Osteoblast (primary cell): ENCODE measurements at regions not wholly inside any gene's neighbourhood (a gene's known extent, or its start where the extent isn't known, plus 50 kb on each side); places are given as distances from the start of the nearest gene placed in this dataset.

Experiments used
- DNase-seq: peaks from one replicate; pipeline ENCODE4 v3.0.0; 2011; ENCODE audit warnings: low spot score, mixed read lengths; ENCODE audit not compliant: insufficient read length; ENCODE audit errors: missing footprints
- H2AFZ ChIP-seq: 2 replicates; pipeline ENCODE4 v1.6.0; 2011; ENCODE audit warnings: mild to moderate bottlenecking, low read length
- H3K27ac ChIP-seq: 2 replicates; pipeline ENCODE4 v1.5.1; 2011; ENCODE audit warnings: mild to moderate bottlenecking, low read depth, low read length, moderate library complexity
- H3K27me3 ChIP-seq: 2 replicates; pipeline ENCODE4 v1.6.0; 2012; ENCODE audit warnings: mild to moderate bottlenecking, control low read depth, inconsistent platforms, low read length, moderate library complexity; ENCODE audit not compliant: insufficient read depth
- H3K36me3 ChIP-seq: 2 replicates; pipeline ENCODE4 v1.5.1; 2011; ENCODE audit warnings: mild to moderate bottlenecking, low read length, control low read depth, moderate library complexity; ENCODE audit not compliant: insufficient read depth
- H3K4me1 ChIP-seq: 2 replicates; pipeline ENCODE4 v1.5.1; 2011; ENCODE audit warnings: mild to moderate bottlenecking, low read length, control low read depth, moderate library complexity; ENCODE audit not compliant: insufficient read depth
- H3K4me2 ChIP-seq: 2 replicates; pipeline ENCODE4 v1.6.0; 2011; ENCODE audit warnings: mild to moderate bottlenecking, low read length; ENCODE audit not compliant: insufficient read depth
- H3K4me3 ChIP-seq: fragments of 200-600 bp; sonication (generic); 3 replicates; pipeline ENCODE4 v1.5.1; 2012; ENCODE audit warnings: mild to moderate bottlenecking, low read length, inconsistent platforms; ENCODE audit not compliant: insufficient read depth
- H3K79me2 ChIP-seq: 2 replicates; pipeline ENCODE4 v1.6.0; 2012; ENCODE audit warnings: mild to moderate bottlenecking, low read length, control low read depth, inconsistent platforms; ENCODE audit not compliant: insufficient read depth
- H3K9me3 ChIP-seq: 2 replicates; pipeline ENCODE4 v1.5.1; 2011; ENCODE audit warnings: low read depth, low read length, control low read depth
- H4K20me1 ChIP-seq: 2 replicates; pipeline ENCODE4 v1.6.0; 2012; ENCODE audit warnings: mild to moderate bottlenecking, low read length, control low read depth; ENCODE audit not compliant: insufficient read depth
- TF ChIP-seq, protein P1 (sequence below): IDR thresholded peaks from 2 replicates; pipeline ENCODE4 v1.5.1; 2011; ENCODE audit warnings: mild to moderate bottlenecking, low read depth, low read length, moderate library complexity; ENCODE audit errors: extremely low read depth

DNA sequence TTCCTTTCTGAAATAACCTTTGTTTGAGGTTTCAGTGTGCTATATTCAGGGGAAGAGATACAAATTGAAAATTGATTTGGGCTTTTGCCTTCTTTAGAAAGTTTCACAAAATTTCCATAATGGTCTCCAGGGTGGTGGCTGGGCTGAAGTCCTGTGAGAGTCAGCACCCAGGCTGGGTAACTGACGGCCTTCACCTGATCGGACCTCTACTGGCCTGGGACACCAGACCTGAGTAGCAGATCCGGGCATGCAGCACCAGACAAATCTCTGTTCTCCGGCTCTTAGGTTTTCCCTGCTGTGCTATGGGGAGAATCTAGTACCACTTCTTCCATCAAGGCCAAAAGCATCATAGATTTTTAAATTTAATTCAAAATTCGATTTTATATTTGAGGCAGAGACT lies 133.0 kb upstream of the LMCD1 start:
- no peaks in the 10 kb centered on the region for H3K9me3 ChIP-seq
- H3K79me2 ChIP-seq, result no peaks in the 10 kb centered on the region
- peaks cover 8% of the 10 kb centered on the region for H4K20me1 ChIP-seq
- TF ChIP-seq, protein P1, sequence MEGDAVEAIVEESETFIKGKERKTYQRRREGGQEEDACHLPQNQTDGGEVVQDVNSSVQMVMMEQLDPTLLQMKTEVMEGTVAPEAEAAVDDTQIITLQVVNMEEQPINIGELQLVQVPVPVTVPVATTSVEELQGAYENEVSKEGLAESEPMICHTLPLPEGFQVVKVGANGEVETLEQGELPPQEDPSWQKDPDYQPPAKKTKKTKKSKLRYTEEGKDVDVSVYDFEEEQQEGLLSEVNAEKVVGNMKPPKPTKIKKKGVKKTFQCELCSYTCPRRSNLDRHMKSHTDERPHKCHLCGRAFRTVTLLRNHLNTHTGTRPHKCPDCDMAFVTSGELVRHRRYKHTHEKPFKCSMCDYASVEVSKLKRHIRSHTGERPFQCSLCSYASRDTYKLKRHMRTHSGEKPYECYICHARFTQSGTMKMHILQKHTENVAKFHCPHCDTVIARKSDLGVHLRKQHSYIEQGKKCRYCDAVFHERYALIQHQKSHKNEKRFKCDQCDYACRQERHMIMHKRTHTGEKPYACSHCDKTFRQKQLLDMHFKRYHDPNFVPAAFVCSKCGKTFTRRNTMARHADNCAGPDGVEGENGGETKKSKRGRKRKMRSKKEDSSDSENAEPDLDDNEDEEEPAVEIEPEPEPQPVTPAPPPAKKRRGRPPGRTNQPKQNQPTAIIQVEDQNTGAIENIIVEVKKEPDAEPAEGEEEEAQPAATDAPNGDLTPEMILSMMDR, result no peak
- H2AFZ ChIP-seq, result no peak overlapping the region
- no peak overlapping the region for H3K27ac ChIP-seq
- H3K4me2 ChIP-seq, result no peak overlapping the region
- H3K27me3 ChIP-seq, result peaks cover 24% of the 10 kb centered on the region
- DNase-seq, result no peak
- no peaks in the 10 kb centered on the region for H3K36me3 ChIP-seq
- H3K4me3 ChIP-seq, result no peak overlapping the region
- H3K4me1 ChIP-seq, result peaks cover 17% of the 10 kb centered on the region

DNA sequence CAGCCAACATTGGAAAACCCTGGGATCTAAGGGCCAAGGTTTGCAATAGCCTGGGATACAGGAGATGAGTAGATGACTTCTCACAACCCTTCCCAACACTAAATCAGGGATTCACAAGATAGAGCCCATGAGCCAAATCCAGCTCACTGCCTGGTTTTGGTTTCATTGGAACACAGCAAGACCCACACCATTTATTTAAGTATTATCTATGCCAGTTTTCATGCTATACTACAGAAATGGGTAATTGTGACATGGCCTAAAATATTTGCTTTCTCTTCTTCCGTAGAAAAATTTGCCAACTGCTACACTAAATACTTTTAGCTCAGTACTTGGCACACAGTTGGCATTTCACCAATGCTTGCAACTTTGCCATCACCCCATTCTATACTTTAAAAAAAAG lies 132.0 kb upstream of the LMCD1 start:
- Histone ChIP-seq H3K27me3 (peaks cover 31% of the 10 kb centered on the region), H3K4me1 (peaks cover 17% of the 10 kb centered on the region), H3K4me2 (no peak overlapping the region), H4K20me1 (peaks cover 8% of the 10 kb centered on the region), H3K27ac (no peak overlapping the region), H3K79me2 (no peaks in the 10 kb centered on the region), H2AFZ (no peak overlapping the region), H3K9me3 (no peaks in the 10 kb centered on the region), H3K36me3 (no peaks in the 10 kb centered on the region), H3K4me3 (no peak overlapping the region)
- DNase-seq, result no peak
- TF ChIP-seq, protein P1, result no peak

DNA sequence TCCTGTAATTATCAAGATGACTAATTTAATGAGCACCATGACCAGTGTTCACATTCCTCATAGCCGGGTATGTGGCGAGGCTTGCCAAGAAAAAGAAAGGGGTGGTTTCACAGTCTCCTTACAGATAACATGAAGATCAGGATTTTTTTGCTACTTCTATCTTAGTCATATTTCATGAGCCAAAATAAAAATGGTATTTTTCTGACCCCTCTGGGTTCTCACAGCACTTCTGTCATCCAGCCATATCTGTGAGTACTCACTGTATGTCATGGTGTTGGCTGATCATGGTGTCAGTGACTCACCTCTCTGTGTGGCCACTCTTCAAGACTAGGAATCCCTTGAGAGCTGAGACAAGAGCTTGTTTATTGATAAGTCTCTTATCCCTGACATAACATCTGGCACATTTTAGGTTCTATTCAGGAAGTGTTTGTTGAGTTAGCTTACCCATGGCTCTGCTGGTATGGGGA lies 130.5 kb upstream of the LMCD1 start:
- no peaks in the 10 kb centered on the region for H3K36me3 ChIP-seq
- peaks cover 38% of the 10 kb centered on the region for H3K27me3 ChIP-seq
- TF ChIP-seq, protein P1, result no peak
- H3K27ac ChIP-seq, result no peak overlapping the region
- no peak overlapping the region for H3K4me3 ChIP-seq
- H4K20me1 ChIP-seq, result peaks cover 8% of the 10 kb centered on the region
- no peaks in the 10 kb centered on the region for H3K9me3 ChIP-seq
- peak overlapping the region; percentile 33 for H3K4me2 ChIP-seq
- no peak overlapping the region for H2AFZ ChIP-seq
- no peaks in the 10 kb centered on the region for H3K79me2 ChIP-seq
- peak; percentile 74 for DNase-seq
- H3K4me1 ChIP-seq, result peaks cover 17% of the 10 kb centered on the region

DNA sequence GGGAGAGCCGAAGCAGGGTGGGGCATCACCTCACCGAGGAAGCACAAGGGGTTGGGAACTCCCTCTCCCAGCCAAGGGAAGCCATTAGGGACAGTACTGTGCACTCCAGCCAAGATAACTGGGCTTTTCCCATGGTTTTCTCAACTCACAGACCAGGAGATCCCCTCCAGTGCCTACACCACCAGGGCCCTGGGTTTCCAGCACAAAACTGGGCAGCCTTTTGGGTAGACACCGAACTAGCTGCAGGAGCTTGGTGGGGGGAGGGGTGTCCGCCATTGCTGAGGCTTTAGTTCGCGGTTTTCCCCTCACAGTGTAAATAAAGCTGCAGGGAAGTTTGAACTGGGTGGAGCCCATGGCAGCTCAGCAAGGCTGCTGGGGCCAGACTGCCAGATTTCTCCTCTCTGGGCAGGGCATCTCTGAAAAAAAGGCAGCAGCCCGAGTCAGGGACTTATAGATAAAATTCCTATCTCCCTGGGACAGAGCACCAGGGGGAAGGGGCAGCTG lies 129.6 kb upstream of the LMCD1 start:
- DNase-seq, result no peak
- H2AFZ ChIP-seq, result no peak overlapping the region
- H3K27ac ChIP-seq, result no peak overlapping the region
- H3K4me2 ChIP-seq, result no peak overlapping the region
- H3K9me3 ChIP-seq, result no peaks in the 10 kb centered on the region
- peaks cover 8% of the 10 kb centered on the region for H4K20me1 ChIP-seq
- peaks cover 35% of the 10 kb centered on the region for H3K27me3 ChIP-seq
- peaks cover 17% of the 10 kb centered on the region for H3K4me1 ChIP-seq
- H3K4me3 ChIP-seq, result no peak overlapping the region
- no peaks in the 10 kb centered on the region for H3K36me3 ChIP-seq
- H3K79me2 ChIP-seq, result no peaks in the 10 kb centered on the region
- TF ChIP-seq, protein P1, result no peak
